Bronchial epithelial cell (primary cell): ENCODE measurements at regions not wholly inside any gene's neighbourhood (a gene's known extent, or its start where the extent isn't known, plus 50 kb on each side); places are given as distances from the start of the nearest gene placed in this dataset.

Experiments
- DNase-seq: peaks from one replicate; pipeline ENCODE4 v3.0.0-alpha.2; 2010; ENCODE audit warnings: low read depth
- FAIRE-seq: peaks from 2 replicates; lab custom pipeline; 2011; peaks lifted over from hg19 to GRCh38; lab: Jason Lieb, UNC
- H3K27me3 ChIP-seq: 2 replicates; pipeline ENCODE4 v1.5.1; 2011; ENCODE audit warnings: low read length; ENCODE audit not compliant: control insufficient read depth, insufficient read depth
- H3K36me3 ChIP-seq: 2 replicates; pipeline ENCODE4 v1.5.1; 2011; ENCODE audit warnings: low read length; ENCODE audit not compliant: control insufficient read depth, insufficient read depth
- H3K4me3 ChIP-seq: 2 replicates; pipeline ENCODE4 v1.5.1; 2011; ENCODE audit warnings: mild to moderate bottlenecking, low read depth, low read length, control low read depth
- CTCF ChIP-seq: IDR thresholded peaks from 2 replicates; pipeline ENCODE4 v1.5.1; 2011; ENCODE audit warnings: mild to moderate bottlenecking, moderate library complexity, low read length, control low read depth, inconsistent platforms; ENCODE audit not compliant: insufficient read depth, severe bottlenecking

- no peak for TF ChIP-seq CTCF
- DNase-seq = no peak
- Histone ChIP-seq H3K36me3 (no peaks in the 10 kb centered on the region), H3K27me3 (no peaks in the 10 kb centered on the region), H3K4me3 (no peak overlapping the region)
- FAIRE-seq = no peak
Measured at GRCh38 chr7:50863053-50863452, 80.4 kb upstream of the GRB10 start.

GRCh38 chr7:50862302-50862701 lies 79.6 kb upstream of the GRB10 start:
- FAIRE-seq = no peak

GRCh38 chr7:50860598-50860997 lies 77.9 kb upstream of the GRB10 start:
- Histone ChIP-seq H3K27me3 (peaks cover 2% of the 10 kb centered on the region), H3K36me3 (no peaks in the 10 kb centered on the region), H3K4me3 (no peak overlapping the region)
- DNase-seq (no peak), FAIRE-seq (no peak)
- no peak for TF ChIP-seq CTCF

More at GRCh38 chr7:50862302-50862701, 79.6 kb upstream of the GRB10 start:
- Histone ChIP-seq H3K27me3 (no peaks in the 10 kb centered on the region), H3K36me3 (no peaks in the 10 kb centered on the region), H3K4me3 (no peak overlapping the region)
- DNase-seq = no peak
- no peak for TF ChIP-seq CTCF

DNA sequence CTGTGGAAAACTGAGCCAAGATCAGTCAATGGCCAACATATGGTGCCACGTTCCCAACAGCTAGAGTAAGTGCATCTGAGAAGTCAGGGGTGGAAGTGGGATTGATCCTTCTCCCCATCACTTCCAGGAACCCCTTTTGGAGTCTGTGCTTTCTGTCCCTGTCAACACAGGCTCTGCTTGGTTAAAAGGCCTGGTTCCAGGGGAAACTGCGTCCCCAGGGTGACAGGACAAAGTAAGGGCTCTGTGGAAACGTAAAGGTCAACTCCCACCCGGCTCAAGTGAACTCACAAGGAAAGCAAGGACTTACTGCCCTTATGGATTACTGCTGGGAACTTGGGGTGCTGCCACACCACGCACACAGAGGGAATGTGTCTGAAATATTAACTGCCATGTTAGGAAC lies 77.5 kb upstream of the GRB10 start:
- no peaks in the 10 kb centered on the region for H3K36me3 ChIP-seq
- peaks cover 2% of the 10 kb centered on the region for H3K27me3 ChIP-seq
- DNase-seq (no peak), FAIRE-seq (no peak)
- no peak overlapping the region for H3K4me3 ChIP-seq
- no peak for TF ChIP-seq CTCF

- TF ChIP-seq CTCF = no peak
- FAIRE-seq (no peak), DNase-seq (no peak)
- Histone ChIP-seq H3K27me3 (peaks cover 2% of the 10 kb centered on the region), H3K36me3 (no peaks in the 10 kb centered on the region), H3K4me3 (no peak overlapping the region)
Measured at GRCh38 chr7:50858528-50859245, 76.0 kb upstream of the GRB10 start.
